NCI-H1930 (cell line): ENCODE measurements at regions not wholly inside any gene's neighbourhood (a gene's known extent, or its start where the extent isn't known, plus 50 kb on each side); places are given as distances from the start of the nearest gene placed in this dataset.

Experiments
- DNase-seq, 2 experiments: peaks; one replicate each; lab custom pipeline; 2025; lab: John Stamatoyannopoulos, UW

- no peak for DNase-seq
Measured at GRCh38 chr7:131265227-131265626, 62.4 kb upstream of the MKLN1 start.

DNA sequence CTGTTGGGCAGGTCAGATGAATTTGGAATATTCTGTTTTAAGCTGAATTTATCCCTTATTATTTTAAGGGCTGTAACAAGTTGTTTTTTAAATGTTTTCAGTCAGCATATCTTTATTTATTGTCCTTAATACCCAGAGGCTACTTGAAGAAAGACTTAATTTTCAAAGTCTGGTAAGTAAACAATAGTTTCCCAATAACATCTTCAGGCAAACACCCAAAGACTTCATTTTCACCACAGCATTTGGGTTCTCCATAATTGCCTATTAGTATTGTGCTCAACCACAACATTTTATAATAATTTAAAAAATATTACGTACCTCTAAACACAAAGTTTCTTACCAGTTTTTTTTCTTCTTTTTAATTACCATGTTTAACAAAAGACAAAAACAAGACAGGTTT, 60.0 kb upstream of the MKLN1 start:
- no peak for DNase-seq

DNA sequence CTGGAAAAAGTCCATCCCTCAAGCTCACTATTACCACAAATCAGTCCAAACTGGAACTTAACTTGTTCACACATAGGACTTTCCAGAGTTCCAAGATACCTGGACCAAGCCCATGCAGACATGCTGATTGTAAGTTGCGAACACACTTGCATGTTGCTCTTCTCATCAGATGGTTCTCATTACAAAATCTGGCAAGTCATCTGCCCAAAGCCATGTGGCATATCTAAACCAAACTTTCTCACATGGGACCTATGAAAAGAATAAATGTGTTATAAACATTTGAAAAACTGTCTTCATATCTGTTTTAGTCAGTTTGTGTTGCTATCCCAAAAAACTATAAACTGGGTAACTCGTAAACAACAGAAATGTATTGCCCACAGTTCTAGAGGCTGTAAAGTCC, 58.8 kb upstream of the MKLN1 start:
- DNase-seq = no peak

- no peak for DNase-seq
Measured at GRCh38 chr7:131272086-131272485, 55.6 kb upstream of the MKLN1 start.

DNA sequence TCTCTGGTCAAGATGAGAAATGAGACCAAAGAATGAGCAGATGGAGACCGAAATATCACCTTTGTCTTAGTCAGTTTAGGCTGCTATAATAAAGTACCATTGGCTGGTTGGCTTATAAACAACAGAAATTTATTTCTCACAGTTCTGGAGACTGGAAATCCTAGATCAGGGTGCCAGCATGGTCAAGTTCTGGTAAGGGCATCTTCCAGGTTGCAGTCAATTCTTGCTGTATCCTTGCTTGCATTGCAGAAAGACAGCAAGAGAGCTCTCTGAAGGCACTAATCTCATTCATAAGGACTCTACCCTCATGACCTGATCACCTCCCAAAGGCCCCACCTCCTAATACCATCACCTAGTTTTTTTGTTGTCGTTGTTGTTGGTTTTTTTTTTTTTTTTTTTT, 52.7 kb upstream of the MKLN1 start:
- DNase-seq = no peak

DNA sequence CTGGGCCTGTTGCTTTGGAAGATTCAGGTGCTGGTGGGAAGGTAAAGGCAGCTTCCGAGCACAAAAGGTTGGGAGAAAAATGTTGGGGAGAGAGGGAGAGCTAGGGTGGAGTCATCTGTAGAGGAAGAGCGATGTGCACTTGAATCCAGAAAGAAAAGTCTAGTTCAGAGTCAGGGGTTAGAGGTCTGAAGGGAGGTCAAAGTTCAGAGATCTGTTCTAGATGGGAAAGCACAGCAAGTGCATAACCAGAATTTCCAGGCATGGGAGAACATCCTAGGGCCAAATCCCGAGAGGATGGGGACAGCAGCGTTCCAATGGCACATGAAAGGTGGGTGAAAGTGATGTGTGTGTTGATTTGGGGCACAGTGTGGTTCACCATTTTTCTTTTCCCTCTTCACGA, 51.5 kb upstream of the MKLN1 start:
- no peak for DNase-seq

DNA sequence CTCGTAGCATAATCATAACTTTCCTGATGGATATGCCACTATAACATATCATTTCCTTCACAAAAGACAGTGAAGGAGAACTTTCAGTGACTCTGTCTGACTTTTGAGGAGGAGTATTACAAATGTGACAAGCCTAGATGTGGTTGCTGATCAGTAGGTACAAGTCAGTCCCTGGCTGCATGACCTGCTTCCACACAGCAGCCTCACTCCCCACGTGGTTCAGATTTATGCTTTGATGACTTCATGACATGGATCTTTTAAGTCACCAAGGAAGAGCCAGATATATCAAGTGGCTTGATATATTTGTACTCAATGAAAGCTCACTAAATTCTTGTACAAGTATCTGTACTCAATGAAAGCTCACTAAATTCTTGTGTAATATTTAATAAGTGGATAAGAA, 50.9 kb upstream of the MKLN1 start:
- no peak for DNase-seq
